A549 (cell line): ENCODE measurements at regions not wholly inside any gene's neighbourhood (a gene's known extent, or its start where the extent isn't known, plus 50 kb on each side); places are given as distances from the start of the nearest gene placed in this dataset.

Experiments used
- CTCF ChIP-seq: fragments of >200 bp; sonication (Bioruptor Twin); formaldehyde crosslinking; IDR thresholded peaks from 3 replicates; pipeline ENCODE4 v1.5.1; 2016
- KDM5A ChIP-seq: fragments of 200-600 bp; sonication (generic); IDR thresholded peaks from 2 replicates; pipeline ENCODE4 v1.6.1; 2016; ENCODE audit warnings: antibody characterized with exemption, mild to moderate bottlenecking

- no peak for TF ChIP-seq CTCF
- no peak for TF ChIP-seq KDM5A
Measured at GRCh38 chr13:34013061-34013460, 195.1 kb downstream of the RFC3 start.
